Transverse colon (tissue), 4 donors: ENCODE measurements at regions not wholly inside any gene's neighbourhood (a gene's known extent, or its start where the extent isn't known, plus 50 kb on each side); places are given as distances from the start of the nearest gene placed in this dataset.

Source experiments
- DNase-seq: peaks from one replicate; pipeline ENCODE4 v3.0.0-alpha.2; 2019
- H3K27ac ChIP-seq, 4 donors: fragments of 200-600 bp; sonication (generic); 2 replicates each; pipeline ENCODE4 v1.5.1; 2016 to 2018; ENCODE audit warnings: inconsistent platforms in 4 of 4
- H3K27me3 ChIP-seq: fragments of 200-600 bp; sonication (generic); 2 replicates; pipeline ENCODE4 v1.5.1; 2017; ENCODE audit warnings: inconsistent platforms
- H3K36me3 ChIP-seq, 4 donors: fragments of 200-600 bp; sonication (generic); 2 replicates each; pipeline ENCODE4 v1.5.1; 2017 to 2019; ENCODE audit warnings: inconsistent platforms in 4 of 4
- H3K4me1 ChIP-seq, 4 donors: fragments of 200-600 bp; sonication (generic); 2 replicates each; pipeline ENCODE4 v1.5.1; 2017 to 2020; ENCODE audit warnings: inconsistent platforms in 4 of 4
- H3K4me3 ChIP-seq, 4 donors: fragments of 200-600 bp; sonication (generic); 1 replicate in 1 of 4; 2 replicates in 3 of 4; pipeline versions ENCODE4 v1.5.1 to v1.6.1; 2017 to 2019; ENCODE audit warnings: inconsistent platforms in 4 of 4
- H3K9me3 ChIP-seq, 2 donors: fragments of 200-600 bp; sonication (generic); 2 replicates each; pipeline ENCODE4 v1.5.1; 2017 to 2019; ENCODE audit warnings: inconsistent platforms in 2 of 2
- EP300 ChIP-seq: sonication (generic); formaldehyde crosslinking; IDR thresholded peaks from one replicate; pipeline ENCODE4 v1.6.1; 2017; ENCODE audit warnings: antibody characterized with exemption, low read depth
- POLR2A ChIP-seq: fragments of 450-650 bp; IDR thresholded peaks from one replicate; pipeline ENCODE4 v1.6.1; 2016; ENCODE audit warnings: antibody characterized with exemption, mild to moderate bottlenecking, moderate library complexity
- POLR2AphosphoS5 ChIP-seq, 3 donors: sonication (generic); formaldehyde crosslinking; IDR thresholded peaks; one replicate each; pipeline ENCODE4 v1.6.1; 2016; ENCODE audit warnings: antibody characterized with exemption in 3 of 3
- WGBS, 2 donors: methylation state at CpG; one replicate each; pipeline ENCODE4 v1.1.5; 2018; ENCODE audit warnings: low coverage in 1 of 2; 5-methylcytosine and 5-hydroxymethylcytosine counted together
- in situ Hi-C, 4 donors: fragments of 200-750 bp; cut with MboI; loops; one replicate each; pipeline versions ENCODE4 v1.15.0 to v1.15.1; 2017; ENCODE audit warnings: low sequenced_read_pairs in 3 of 4, low pct_ligation_motif_present in 1 of 4, low pct_unique_long_range_greater_than_20kb in 1 of 4
- intact Hi-C: fragments of 100-400 bp; cut with DNase I; formaldehyde crosslinking; loops from one replicate; pipeline ENCODE4 v1.15.1; 2023; ENCODE audit warnings: low total_unique reads
- TF ChIP-seq, protein P1 (sequence below), 5 experiments: fragments of 200-600 bp in 3 of 5; fragments of 450-650 bp in 2 of 5; sonication (generic) in 3 of 5; IDR thresholded peaks; 1 replicate in 2 of 5; 2 replicates in 3 of 5; pipeline ENCODE4 v1.5.1; 2016 to 2017; ENCODE audit warnings: antibody characterized with exemption in 5 of 5, inconsistent platforms in 3 of 5, mild to moderate bottlenecking in 2 of 5, moderate library complexity in 1 of 5

GRCh38 chr2:136392897-136393505 lies 275.1 kb upstream of the CXCR4 start:
- Histone ChIP-seq H3K27ac (no peak overlapping the region), H3K27me3 (no peaks in the 10 kb centered on the region), H3K36me3 (no peaks in the 10 kb centered on the region), H3K4me3 (no peak overlapping the region), H3K9me3 (no peaks in the 10 kb centered on the region), H3K4me1 (no peaks in the 10 kb centered on the region)
- no peak for DNase-seq
- 73 to 85% methylated on average over 3 to 4 of the region's 4 CpGs for WGBS, 2 donors
- in situ Hi-C loops = no loop called here
- intact Hi-C loops = no loop called here
- TF ChIP-seq EP300 = no peak
- TF ChIP-seq, protein P1, sequence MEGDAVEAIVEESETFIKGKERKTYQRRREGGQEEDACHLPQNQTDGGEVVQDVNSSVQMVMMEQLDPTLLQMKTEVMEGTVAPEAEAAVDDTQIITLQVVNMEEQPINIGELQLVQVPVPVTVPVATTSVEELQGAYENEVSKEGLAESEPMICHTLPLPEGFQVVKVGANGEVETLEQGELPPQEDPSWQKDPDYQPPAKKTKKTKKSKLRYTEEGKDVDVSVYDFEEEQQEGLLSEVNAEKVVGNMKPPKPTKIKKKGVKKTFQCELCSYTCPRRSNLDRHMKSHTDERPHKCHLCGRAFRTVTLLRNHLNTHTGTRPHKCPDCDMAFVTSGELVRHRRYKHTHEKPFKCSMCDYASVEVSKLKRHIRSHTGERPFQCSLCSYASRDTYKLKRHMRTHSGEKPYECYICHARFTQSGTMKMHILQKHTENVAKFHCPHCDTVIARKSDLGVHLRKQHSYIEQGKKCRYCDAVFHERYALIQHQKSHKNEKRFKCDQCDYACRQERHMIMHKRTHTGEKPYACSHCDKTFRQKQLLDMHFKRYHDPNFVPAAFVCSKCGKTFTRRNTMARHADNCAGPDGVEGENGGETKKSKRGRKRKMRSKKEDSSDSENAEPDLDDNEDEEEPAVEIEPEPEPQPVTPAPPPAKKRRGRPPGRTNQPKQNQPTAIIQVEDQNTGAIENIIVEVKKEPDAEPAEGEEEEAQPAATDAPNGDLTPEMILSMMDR (IDR thresholded peaks at IDR 0.05) = no peak
- no peak for TF ChIP-seq POLR2AphosphoS5 (IDR thresholded peaks at IDR 0.05)
- TF ChIP-seq POLR2A = no peak

DNA sequence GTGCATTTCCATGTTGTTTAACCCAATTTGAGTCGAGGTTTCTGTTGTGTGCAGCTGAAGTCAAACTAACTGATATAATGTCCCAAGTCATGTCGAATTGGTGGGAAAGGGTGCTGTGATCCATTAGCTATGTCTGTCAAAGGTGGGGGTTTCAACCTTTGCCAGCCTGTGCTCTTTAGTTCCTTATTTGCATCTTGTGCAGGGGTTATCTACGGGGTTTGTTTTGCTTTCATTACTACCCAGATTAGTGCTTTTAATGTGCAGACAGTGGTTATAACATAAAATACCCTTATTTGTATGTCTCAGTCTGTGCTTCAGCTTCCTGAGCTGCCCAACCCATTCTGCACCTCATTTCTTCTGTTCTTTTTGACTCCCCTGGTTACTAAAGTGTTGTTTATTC lies 271.9 kb upstream of the CXCR4 start:
- no peak overlapping the region for H3K4me3 ChIP-seq
- no peaks in the 10 kb centered on the region for H3K4me1 ChIP-seq
- no peaks in the 10 kb centered on the region for H3K9me3 ChIP-seq
- no peaks in the 10 kb centered on the region for H3K27me3 ChIP-seq
- WGBS, 2 donors = 72% methylated on average over 3 of the region's 3 CpGs; no CpG with 5 or more reads in 1 of the 2 donors
- H3K36me3 ChIP-seq = no peaks in the 10 kb centered on the region
- in situ Hi-C loops (loop anchor here in 3 of 4 donors (10.0 kb wide), 1 partner anchor 475 kb away; no protein-coding TSS in a partner anchor), intact Hi-C loops (no loop called here)
- no peak for DNase-seq
- no peak for TF ChIP-seq POLR2A
- TF ChIP-seq EP300 = no peak
- peak overlapping the region in 1 of 4 donors; percentile 22 for H3K27ac ChIP-seq

- TF ChIP-seq EP300 (no peak), POLR2AphosphoS5 (IDR thresholded peaks at IDR 0.05) (no peak), POLR2A (no peak)
- TF ChIP-seq, protein P1 (IDR thresholded peaks at IDR 0.05) = no peak
- 69 to 76% methylated on average over 2 to 3 of the region's 3 CpGs for WGBS, 2 donors
- intact Hi-C loops = no loop called here
- no peak for DNase-seq
- H3K27me3 ChIP-seq = no peaks in the 10 kb centered on the region
- no peaks in the 10 kb centered on the region for H3K9me3 ChIP-seq
- no peaks in the 10 kb centered on the region for H3K4me1 ChIP-seq
- no peak overlapping the region for H3K27ac ChIP-seq
- in situ Hi-C loops = loop anchor here in 3 of 4 donors (10.0 kb wide), 1 partner anchor 471 kb away; no protein-coding TSS in a partner anchor
- no peak overlapping the region for H3K4me3 ChIP-seq
- no peaks in the 10 kb centered on the region for H3K36me3 ChIP-seq
Measured at GRCh38 chr2:136386046-136386445, 268.1 kb upstream of the CXCR4 start.

- Histone ChIP-seq H3K27me3 (no peaks in the 10 kb centered on the region), H3K36me3 (no peaks in the 10 kb centered on the region), H3K4me3 (no peak overlapping the region), H3K9me3 (no peaks in the 10 kb centered on the region), H3K27ac (no peak overlapping the region), H3K4me1 (no peaks in the 10 kb centered on the region)
- peak; percentile 26 for DNase-seq
- in situ Hi-C loops = loop anchor here (5.0 to 10.0 kb wide), 2 partner anchors 467 to 470 kb away; no protein-coding TSS in a partner anchor
- TF ChIP-seq POLR2AphosphoS5 (IDR thresholded peaks at IDR 0.05) (peak in 1 of 3 donors; percentile 29), POLR2A (no peak)
- TF ChIP-seq, protein P1 (IDR thresholded peaks at IDR 0.05) = peak; percentile 33 to 49 (median 42)
- WGBS, 2 donors = 15 to 16% methylated on average over 3 of the region's 3 CpGs
- intact Hi-C loops = loop anchor here (5.0 kb wide), 1 partner anchor 462 kb away; no protein-coding TSS in a partner anchor
Measured at GRCh38 chr2:136384531-136385303, 266.8 kb upstream of the CXCR4 start.
